ENCODE measurements at regions not wholly inside any gene's neighbourhood (a gene's known extent, or its start where the extent isn't known, plus 50 kb on each side); places are given as distances from the start of the nearest gene placed in this dataset.

- no peak for DNase-seq (ENCODE audit: low read depth in 2 of 3, low spot score in 1 of 3)
These were observed 797.0 kb upstream of the GJE1 start for GRCh38 chr6:141335477-141336273.

- no peak for DNase-seq (ENCODE audit: low read depth in 2 of 3, low spot score in 1 of 3)
These were observed 805.8 kb upstream of the GJE1 start for GRCh38 chr6:141326925-141327324.

GRCh38 chr6:141326426-141326825, 806.3 kb upstream of the GJE1 start:
- peak; percentile 26 to 55 (median 27) for DNase-seq (ENCODE audit: low read depth in 2 of 3, low spot score in 1 of 3)

GRCh38 chr6:141321493-141322347, 811.0 kb upstream of the GJE1 start:
- no peak for DNase-seq (ENCODE audit: low read depth in 2 of 3, low spot score in 1 of 3)

- no peak for DNase-seq (ENCODE audit: low read depth in 2 of 3, low spot score in 1 of 3)
These were observed 816.5 kb upstream of the GJE1 start for GRCh38 chr6:141316236-141316635.

- DNase-seq (ENCODE audit: low read depth in 2 of 3, low spot score in 1 of 3), result no peak
These were observed 818.7 kb upstream of the GJE1 start for GRCh38 chr6:141313986-141314385.

GRCh38 chr6:141309295-141309694, 823.4 kb upstream of the GJE1 start:
- no peak for DNase-seq (ENCODE audit: low read depth in 2 of 3, low spot score in 1 of 3)

GRCh38 chr6:141307309-141307998, 825.3 kb upstream of the GJE1 start:
- peak in 1 of 3 donors; percentile 23 for DNase-seq (ENCODE audit: low read depth in 2 of 3, low spot score in 1 of 3)

GRCh38 chr6:141303907-141304306, 828.8 kb upstream of the GJE1 start:
- no peak for DNase-seq (ENCODE audit: low read depth in 2 of 3, low spot score in 1 of 3)

GRCh38 chr6:141301779-141302178, 830.9 kb upstream of the GJE1 start:
- no peak for DNase-seq (ENCODE audit: low read depth in 2 of 3, low spot score in 1 of 3)

- no peak for DNase-seq (ENCODE audit: low read depth in 2 of 3, low spot score in 1 of 3)
These were observed 841.6 kb upstream of the GJE1 start for GRCh38 chr6:141290941-141291721.

- DNase-seq (ENCODE audit: low read depth in 2 of 3, low spot score in 1 of 3), result no peak
These were observed 843.8 kb upstream of the GJE1 start for GRCh38 chr6:141288947-141289346.

GRCh38 chr6:141282263-141282662, 850.5 kb upstream of the GJE1 start:
- no peak for DNase-seq (ENCODE audit: low read depth in 2 of 3, low spot score in 1 of 3)

GRCh38 chr6:141269684-141270083, 863.0 kb upstream of the GJE1 start:
- DNase-seq (ENCODE audit: low read depth in 2 of 3, low spot score in 1 of 3), result no peak

GRCh38 chr6:141267420-141267819, 865.3 kb upstream of the GJE1 start:
- no peak for DNase-seq (ENCODE audit: low read depth in 2 of 3, low spot score in 1 of 3)

GRCh38 chr6:141265756-141266623, 866.7 kb upstream of the GJE1 start:
- no peak for DNase-seq (ENCODE audit: low read depth in 2 of 3, low spot score in 1 of 3)

- no peak for DNase-seq (ENCODE audit: low read depth in 2 of 3, low spot score in 1 of 3)
These were observed 868.6 kb upstream of the GJE1 start for GRCh38 chr6:141264101-141264500.

- DNase-seq (ENCODE audit: low read depth in 2 of 3, low spot score in 1 of 3), result no peak
These were observed 871.1 kb upstream of the GJE1 start for GRCh38 chr6:141261672-141262060.

- no peak for DNase-seq (ENCODE audit: low read depth in 2 of 3, low spot score in 1 of 3)
These were observed 871.6 kb upstream of the GJE1 start for GRCh38 chr6:141261016-141261671.

All from stimulated activated CD4-positive, alpha-beta T cell treated with anti-CD3 and anti-CD28 coated beads, Interleukin-12 subunit alpha, Interleukin-12 subunit beta, amount 100 ng/mL, for 48 hours (primary cell).